ENCODE measurements at regions not wholly inside any gene's neighbourhood (a gene's known extent, or its start where the extent isn't known, plus 50 kb on each side); places are given as distances from the start of the nearest gene placed in this dataset.
"Not testable (repeated sequence)": the region's sequence is repeated elsewhere in the genome, so short reads cannot be mapped to it uniquely, and the experiment has no call there.

DNA sequence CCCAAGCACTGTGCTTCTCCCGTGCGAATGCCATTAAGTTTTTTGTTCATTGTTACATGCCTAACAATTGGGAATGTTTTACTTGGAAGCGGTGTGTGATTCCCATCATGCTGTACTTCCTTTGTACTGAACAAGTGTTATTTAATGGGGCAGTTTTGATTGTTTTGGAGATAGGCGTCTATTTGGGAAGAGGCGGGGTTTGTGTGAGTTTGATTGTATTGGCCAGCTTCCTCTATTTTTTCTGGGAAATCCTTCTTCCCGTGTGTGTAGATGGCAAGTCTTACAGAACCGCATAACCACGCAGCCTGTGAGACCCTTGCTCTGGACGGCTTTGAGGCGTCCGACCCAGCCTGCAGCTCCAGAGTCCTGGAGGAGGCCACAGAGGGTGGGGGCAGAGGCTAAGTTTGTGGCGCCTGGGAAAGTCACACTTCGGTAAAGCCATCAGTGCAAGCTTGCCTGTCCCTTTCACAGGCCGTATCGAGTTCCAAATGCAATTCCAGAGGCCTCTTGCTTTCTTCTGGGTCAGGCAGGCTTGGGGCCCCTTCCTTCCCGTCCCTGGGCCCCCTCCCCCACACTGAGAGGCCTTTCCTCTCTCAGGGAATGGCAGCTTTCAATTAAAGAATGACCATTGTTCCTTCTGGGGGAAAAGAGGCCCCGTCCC, 210.3 kb downstream of the TOMM20 start:
- no peaks in the 10 kb centered on the region for H3K36me3 Mint-ChIP-seq (ENCODE audit: low read depth)
- no peak overlapping the region for H3K27ac Mint-ChIP-seq
- H3K27me3 Mint-ChIP-seq, result no peaks in the 10 kb centered on the region
- no peaks in the 10 kb centered on the region for H3K9me3 Mint-ChIP-seq
- H3K4me3 Mint-ChIP-seq, result no peak overlapping the region
- peaks cover under 1% of the 10 kb centered on the region for H3K4me1 Mint-ChIP-seq (ENCODE audit: low read depth)
- DNase-seq, result peak; percentile 25

- peak; percentile 23 for DNase-seq
- Mint-ChIP-seq H3K27ac (no peak overlapping the region), H3K27me3 (no peaks in the 10 kb centered on the region), H3K4me1 (ENCODE audit: low read depth) (peaks cover 7% of the 10 kb centered on the region), H3K9me3 (no peaks in the 10 kb centered on the region), H3K4me3 (no peak overlapping the region), H3K36me3 (ENCODE audit: low read depth) (no peaks in the 10 kb centered on the region)
Measured at GRCh38 chr1:234917495-234918180, 211.0 kb downstream of the TOMM20 start.

DNA sequence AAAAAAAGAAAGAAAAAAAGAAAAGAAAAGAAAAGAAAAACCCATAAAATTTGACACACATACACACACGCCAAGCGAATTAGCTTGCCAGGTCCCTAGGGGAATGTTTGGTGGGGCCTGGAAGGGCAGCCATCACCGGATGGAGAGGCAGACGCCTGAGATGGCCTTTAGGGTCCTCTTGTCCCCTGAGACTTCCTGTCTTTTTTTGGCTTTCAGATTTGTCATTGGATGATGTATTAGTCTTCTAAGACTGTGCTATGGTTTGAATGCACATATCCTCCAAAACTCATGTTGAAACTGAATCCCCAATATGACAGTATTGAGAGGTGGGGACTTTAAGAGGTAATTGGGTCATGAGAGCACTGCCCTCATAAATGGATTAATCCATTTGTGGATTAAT, 211.8 kb downstream of the TOMM20 start:
- Mint-ChIP-seq H3K9me3 (no peaks in the 10 kb centered on the region), H3K27ac (no peak overlapping the region), H3K4me1 (ENCODE audit: low read depth) (peaks cover 15% of the 10 kb centered on the region), H3K27me3 (no peaks in the 10 kb centered on the region), H3K4me3 (no peak overlapping the region), H3K36me3 (ENCODE audit: low read depth) (no peaks in the 10 kb centered on the region)
- DNase-seq, result peak; percentile 13

DNA sequence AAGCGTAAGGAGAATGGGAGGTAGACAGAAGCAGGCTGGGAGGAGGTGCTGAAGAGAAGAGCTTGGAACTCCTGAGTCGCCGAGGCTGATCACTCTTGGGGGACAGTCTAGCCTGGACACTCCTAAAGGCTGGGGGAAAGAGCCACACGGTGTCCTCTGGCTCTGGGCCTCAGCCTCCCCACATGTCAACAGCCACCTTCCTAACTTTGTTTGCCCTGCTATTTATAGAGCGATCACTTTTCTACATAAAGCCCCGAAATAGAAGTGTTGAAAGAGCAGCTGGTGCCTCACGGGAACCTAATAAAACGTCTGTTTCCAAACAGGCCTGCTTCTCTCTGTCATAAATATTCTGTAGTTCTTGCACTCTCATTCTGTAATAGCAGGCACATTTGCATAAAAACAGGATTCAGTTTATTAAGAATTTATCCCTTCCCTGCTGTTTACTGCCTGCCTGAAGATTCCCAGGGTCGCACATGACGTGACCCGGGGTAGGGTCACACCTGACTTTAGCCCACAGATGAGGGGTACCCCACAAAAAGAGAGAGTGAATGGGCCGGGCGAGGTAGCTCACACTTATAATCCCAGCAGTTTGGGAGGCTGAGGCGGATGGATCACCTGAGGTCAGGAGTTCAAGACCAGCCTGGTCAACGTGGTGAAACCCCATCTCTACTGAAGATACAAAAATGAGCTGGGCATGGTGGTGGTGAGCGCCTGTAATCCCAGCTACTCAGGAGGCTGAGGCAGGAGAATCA, 212.5 kb downstream of the TOMM20 start:
- Mint-ChIP-seq H3K36me3 (ENCODE audit: low read depth) (no peaks in the 10 kb centered on the region), H3K9me3 (no peaks in the 10 kb centered on the region), H3K4me1 (ENCODE audit: low read depth) (peaks cover 22% of the 10 kb centered on the region), H3K27me3 (no peaks in the 10 kb centered on the region), H3K4me3 (no peak overlapping the region), H3K27ac (no peak overlapping the region)
- peak; percentile 8 for DNase-seq

- Mint-ChIP-seq H3K4me3 (no peak overlapping the region), H3K36me3 (ENCODE audit: low read depth) (no peaks in the 10 kb centered on the region), H3K4me1 (ENCODE audit: low read depth) (peaks cover 25% of the 10 kb centered on the region), H3K27ac (no peak overlapping the region), H3K27me3 (no peaks in the 10 kb centered on the region), H3K9me3 (no peaks in the 10 kb centered on the region)
- peak; percentile 25 for DNase-seq
Measured at GRCh38 chr1:234914606-234915290, 213.9 kb downstream of the TOMM20 start.

DNA sequence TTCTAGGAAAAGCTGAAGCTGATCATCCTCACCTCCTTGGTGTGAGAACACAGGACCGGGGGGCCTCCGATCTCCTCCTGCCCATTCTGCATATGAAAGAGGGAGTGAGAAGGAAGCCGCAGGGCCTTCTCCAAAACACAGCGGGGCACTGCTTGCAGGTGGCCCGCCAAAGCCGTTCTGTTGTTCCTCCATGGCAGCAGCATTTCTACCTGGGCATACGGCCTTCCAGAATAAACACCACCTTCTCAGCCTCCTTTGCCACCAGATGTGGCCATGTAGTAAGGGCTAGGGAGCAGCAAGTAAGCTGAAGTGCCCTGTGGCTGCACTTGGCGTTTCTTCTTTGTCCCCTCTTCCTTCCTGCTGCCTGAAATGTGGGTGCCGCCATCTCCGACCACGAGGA, 214.9 kb downstream of the TOMM20 start:
- Mint-ChIP-seq H3K9me3 (no peaks in the 10 kb centered on the region), H3K27ac (no peak overlapping the region), H3K4me1 (ENCODE audit: low read depth) (peaks cover 25% of the 10 kb centered on the region), H3K36me3 (ENCODE audit: low read depth) (no peaks in the 10 kb centered on the region), H3K27me3 (no peaks in the 10 kb centered on the region), H3K4me3 (no peak overlapping the region)
- peak; percentile 15 for DNase-seq

DNA sequence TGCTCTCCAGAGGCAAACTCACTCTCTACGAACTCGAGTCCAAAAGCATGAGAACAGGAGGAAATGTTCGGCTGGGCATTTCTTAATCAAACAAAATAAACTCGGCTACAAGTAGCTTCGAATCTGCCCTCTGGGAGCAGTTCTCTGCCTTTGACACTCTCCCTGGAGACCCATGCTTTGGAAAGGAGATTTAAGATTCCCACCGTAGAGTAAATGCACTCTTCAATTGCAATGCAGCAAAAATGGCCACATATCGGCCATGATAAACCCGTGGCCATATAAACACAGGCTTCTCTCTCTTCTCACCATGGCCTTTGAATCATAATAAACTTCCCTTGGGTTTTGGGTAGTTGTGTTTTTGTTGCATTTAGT, 215.4 kb downstream of the TOMM20 start:
- peaks cover 25% of the 10 kb centered on the region for H3K4me1 Mint-ChIP-seq (ENCODE audit: low read depth)
- DNase-seq, result no peak
- H3K27me3 Mint-ChIP-seq, result no peaks in the 10 kb centered on the region
- no peak overlapping the region for H3K4me3 Mint-ChIP-seq
- no peaks in the 10 kb centered on the region for H3K36me3 Mint-ChIP-seq (ENCODE audit: low read depth)
- H3K27ac Mint-ChIP-seq, result no peak overlapping the region
- no peaks in the 10 kb centered on the region for H3K9me3 Mint-ChIP-seq

GRCh38 chr1:234912548-234913277, 215.9 kb downstream of the TOMM20 start:
- Mint-ChIP-seq H3K27ac (no peak overlapping the region), H3K4me1 (ENCODE audit: low read depth) (peaks cover 25% of the 10 kb centered on the region), H3K27me3 (no peaks in the 10 kb centered on the region), H3K36me3 (ENCODE audit: low read depth) (no peaks in the 10 kb centered on the region), H3K9me3 (no peaks in the 10 kb centered on the region), H3K4me3 (no peak overlapping the region)
- peak; percentile 20 for DNase-seq

GRCh38 chr1:234911787-234912186, 216.8 kb downstream of the TOMM20 start:
- Mint-ChIP-seq H3K27me3 (no peaks in the 10 kb centered on the region), H3K36me3 (ENCODE audit: low read depth) (no peaks in the 10 kb centered on the region), H3K4me3 (no peak overlapping the region), H3K9me3 (no peaks in the 10 kb centered on the region), H3K27ac (peak overlapping the region; percentile 60), H3K4me1 (ENCODE audit: low read depth) (peaks cover 25% of the 10 kb centered on the region)
- peak; percentile 38 for DNase-seq

DNA sequence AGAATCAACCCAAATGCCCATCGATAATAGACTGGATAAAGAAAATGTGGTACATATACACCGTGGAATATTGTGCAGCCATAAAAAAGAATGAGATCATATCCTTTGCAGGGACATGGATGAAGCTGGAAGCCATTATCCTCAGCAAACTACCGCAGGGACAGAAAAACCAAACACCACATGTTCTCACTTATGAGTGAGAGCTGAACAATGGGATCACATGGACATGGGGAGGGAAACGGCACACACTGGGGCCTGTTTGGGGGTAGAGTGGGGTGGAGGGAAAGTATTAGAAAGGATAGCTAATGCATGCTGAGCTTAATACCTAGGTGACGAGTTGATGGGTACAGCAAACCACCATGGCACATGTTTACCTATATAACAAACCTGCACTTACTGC, 217.5 kb downstream of the TOMM20 start:
- H3K36me3 Mint-ChIP-seq (ENCODE audit: low read depth); H3K4me3 Mint-ChIP-seq; H3K27ac Mint-ChIP-seq; H3K27me3 Mint-ChIP-seq; DNase-seq; H3K9me3 Mint-ChIP-seq: not testable (repeated sequence)
- H3K4me1 Mint-ChIP-seq (ENCODE audit: low read depth), result peaks cover 25% of the 10 kb centered on the region

GRCh38 chr1:234909851-234910250, 218.8 kb downstream of the TOMM20 start:
- no peak for DNase-seq
- no peaks in the 10 kb centered on the region for H3K27me3 Mint-ChIP-seq
- peaks cover 25% of the 10 kb centered on the region for H3K4me1 Mint-ChIP-seq (ENCODE audit: low read depth)
- no peaks in the 10 kb centered on the region for H3K9me3 Mint-ChIP-seq
- H3K27ac Mint-ChIP-seq, result no peak overlapping the region
- no peaks in the 10 kb centered on the region for H3K36me3 Mint-ChIP-seq (ENCODE audit: low read depth)
- H3K4me3 Mint-ChIP-seq, result no peak overlapping the region

GRCh38 chr1:234909307-234909810, 219.3 kb downstream of the TOMM20 start:
- no peaks in the 10 kb centered on the region for H3K27me3 Mint-ChIP-seq
- no peak for DNase-seq
- no peaks in the 10 kb centered on the region for H3K36me3 Mint-ChIP-seq (ENCODE audit: low read depth)
- H3K9me3 Mint-ChIP-seq, result no peaks in the 10 kb centered on the region
- H3K27ac Mint-ChIP-seq, result no peak overlapping the region
- no peak overlapping the region for H3K4me3 Mint-ChIP-seq
- H3K4me1 Mint-ChIP-seq (ENCODE audit: low read depth), result peaks cover 25% of the 10 kb centered on the region

- no peaks in the 10 kb centered on the region for H3K27me3 Mint-ChIP-seq
Measured at GRCh38 chr1:234908571-234908970, 220.1 kb downstream of the TOMM20 start.

DNA sequence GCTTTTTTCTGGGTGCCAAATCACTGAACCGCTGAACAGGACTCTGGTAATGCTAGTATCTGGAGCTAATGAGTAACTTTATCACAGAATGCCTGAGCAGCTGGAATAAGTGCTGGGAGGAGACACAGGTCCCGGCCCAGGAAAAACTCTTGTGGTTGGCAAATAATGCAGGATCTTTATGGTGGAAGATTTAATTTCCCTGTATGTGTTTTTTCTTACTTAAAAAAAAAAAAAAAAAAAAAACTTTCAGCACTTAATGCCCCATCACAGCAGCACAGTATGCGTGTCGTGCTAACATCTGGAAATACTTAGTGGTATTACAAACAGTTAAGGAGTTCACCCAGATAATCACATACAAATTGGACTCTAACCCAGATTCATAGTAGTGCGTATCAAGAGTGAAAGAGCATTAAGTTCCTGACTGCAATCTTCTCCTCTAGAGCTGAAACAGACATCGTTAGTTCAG, 220.7 kb downstream of the TOMM20 start:
- Mint-ChIP-seq H3K9me3 (no peaks in the 10 kb centered on the region), H3K4me1 (ENCODE audit: low read depth) (peaks cover 23% of the 10 kb centered on the region), H3K27ac (no peak overlapping the region), H3K4me3 (no peak overlapping the region), H3K27me3 (no peaks in the 10 kb centered on the region), H3K36me3 (ENCODE audit: low read depth) (no peaks in the 10 kb centered on the region)
- no peak for DNase-seq

More at GRCh38 chr1:234908571-234908970, 220.1 kb downstream of the TOMM20 start:
- H3K9me3 Mint-ChIP-seq, result no peaks in the 10 kb centered on the region
- no peak overlapping the region for H3K27ac Mint-ChIP-seq
- no peaks in the 10 kb centered on the region for H3K36me3 Mint-ChIP-seq (ENCODE audit: low read depth)
- DNase-seq, result no peak
- no peak overlapping the region for H3K4me3 Mint-ChIP-seq
- H3K4me1 Mint-ChIP-seq (ENCODE audit: low read depth), result peaks cover 25% of the 10 kb centered on the region

Data from activated T-cell treated with anti-CD3 and anti-CD28 coated beads, Interleukin-2, amount 50 U/mL, for 24 hours (primary cell).